ENCODE measurements at regions not wholly inside any gene's neighbourhood (a gene's known extent, or its start where the extent isn't known, plus 50 kb on each side); places are given as distances from the start of the nearest gene placed in this dataset.

DNA sequence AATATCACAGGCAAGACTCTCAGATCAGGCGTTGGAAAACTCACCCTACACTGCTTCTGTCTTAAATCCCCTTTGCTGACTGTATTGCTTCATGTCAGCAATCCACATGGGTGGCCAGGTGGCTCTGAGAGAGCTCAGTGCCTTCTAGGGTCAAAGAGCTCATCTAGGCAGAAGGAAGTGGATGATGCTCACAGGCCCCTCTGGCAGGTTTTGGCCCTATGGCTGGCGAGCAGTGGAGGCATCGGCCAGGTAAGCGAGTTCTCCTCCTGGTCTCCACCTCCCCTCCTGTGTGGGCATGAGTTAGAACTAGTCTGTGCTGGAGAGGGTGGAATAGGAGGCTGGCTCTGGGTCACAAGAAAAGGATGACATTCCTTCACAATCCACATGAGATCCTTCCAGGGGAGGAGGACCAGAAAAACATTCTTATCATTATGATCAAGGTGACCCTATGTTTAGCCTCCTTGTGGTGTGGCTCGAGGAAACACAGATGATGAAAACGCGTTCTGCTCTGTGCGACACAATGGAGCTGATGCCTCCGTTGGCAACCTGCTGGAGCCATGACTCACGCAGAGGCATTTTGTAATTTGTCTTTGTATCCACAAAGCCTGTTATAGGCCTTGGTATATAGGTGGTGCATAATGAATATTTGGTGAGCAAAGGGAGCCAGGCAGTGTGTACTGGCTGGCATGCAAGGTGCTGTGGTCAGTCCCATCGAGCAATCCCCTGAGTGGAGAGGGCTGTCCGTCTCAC lies 264.6 kb upstream of the RAB4A start:
- TF ChIP-seq, protein P1, sequence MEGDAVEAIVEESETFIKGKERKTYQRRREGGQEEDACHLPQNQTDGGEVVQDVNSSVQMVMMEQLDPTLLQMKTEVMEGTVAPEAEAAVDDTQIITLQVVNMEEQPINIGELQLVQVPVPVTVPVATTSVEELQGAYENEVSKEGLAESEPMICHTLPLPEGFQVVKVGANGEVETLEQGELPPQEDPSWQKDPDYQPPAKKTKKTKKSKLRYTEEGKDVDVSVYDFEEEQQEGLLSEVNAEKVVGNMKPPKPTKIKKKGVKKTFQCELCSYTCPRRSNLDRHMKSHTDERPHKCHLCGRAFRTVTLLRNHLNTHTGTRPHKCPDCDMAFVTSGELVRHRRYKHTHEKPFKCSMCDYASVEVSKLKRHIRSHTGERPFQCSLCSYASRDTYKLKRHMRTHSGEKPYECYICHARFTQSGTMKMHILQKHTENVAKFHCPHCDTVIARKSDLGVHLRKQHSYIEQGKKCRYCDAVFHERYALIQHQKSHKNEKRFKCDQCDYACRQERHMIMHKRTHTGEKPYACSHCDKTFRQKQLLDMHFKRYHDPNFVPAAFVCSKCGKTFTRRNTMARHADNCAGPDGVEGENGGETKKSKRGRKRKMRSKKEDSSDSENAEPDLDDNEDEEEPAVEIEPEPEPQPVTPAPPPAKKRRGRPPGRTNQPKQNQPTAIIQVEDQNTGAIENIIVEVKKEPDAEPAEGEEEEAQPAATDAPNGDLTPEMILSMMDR (IDR thresholded peaks at IDR 0.05) = no peak
- no peak for TF ChIP-seq POLR2A (IDR thresholded peaks at IDR 0.05)
